Activated naive CD8-positive, alpha-beta T cell (primary cell): ENCODE measurements at regions not wholly inside any gene's neighbourhood (a gene's known extent, or its start where the extent isn't known, plus 50 kb on each side); places are given as distances from the start of the nearest gene placed in this dataset.

Experiments used
- H3K27ac Mint-ChIP-seq: one replicate; pipeline ENCODE4 v1.8.0; 2021; ENCODE audit warnings: mixed read lengths
- H3K27me3 Mint-ChIP-seq: one replicate; pipeline ENCODE4 v1.8.0; 2021; ENCODE audit warnings: mixed read lengths
- H3K36me3 Mint-ChIP-seq: one replicate; pipeline ENCODE4 v1.8.0; 2021; ENCODE audit warnings: mixed read lengths
- H3K4me1 Mint-ChIP-seq: one replicate; pipeline ENCODE4 v1.8.0; 2021; ENCODE audit warnings: low read depth, mixed read lengths
- H3K4me3 Mint-ChIP-seq: one replicate; pipeline ENCODE4 v1.8.0; 2021; ENCODE audit warnings: mild to moderate bottlenecking, mixed read lengths
- H3K9me3 Mint-ChIP-seq: one replicate; pipeline ENCODE4 v1.8.0; 2021; ENCODE audit warnings: low read depth, mixed read lengths

GRCh38 chr20:36097337-36098151 lies 57.0 kb upstream of the EPB41L1 start:
- no peaks in the 10 kb centered on the region for H3K9me3 Mint-ChIP-seq
- H3K27ac Mint-ChIP-seq, result no peak overlapping the region
- H3K4me3 Mint-ChIP-seq, result no peak overlapping the region
- peaks cover 8% of the 10 kb centered on the region for H3K27me3 Mint-ChIP-seq
- H3K4me1 Mint-ChIP-seq, result peaks cover 8% of the 10 kb centered on the region
- H3K36me3 Mint-ChIP-seq, result no peaks in the 10 kb centered on the region

DNA sequence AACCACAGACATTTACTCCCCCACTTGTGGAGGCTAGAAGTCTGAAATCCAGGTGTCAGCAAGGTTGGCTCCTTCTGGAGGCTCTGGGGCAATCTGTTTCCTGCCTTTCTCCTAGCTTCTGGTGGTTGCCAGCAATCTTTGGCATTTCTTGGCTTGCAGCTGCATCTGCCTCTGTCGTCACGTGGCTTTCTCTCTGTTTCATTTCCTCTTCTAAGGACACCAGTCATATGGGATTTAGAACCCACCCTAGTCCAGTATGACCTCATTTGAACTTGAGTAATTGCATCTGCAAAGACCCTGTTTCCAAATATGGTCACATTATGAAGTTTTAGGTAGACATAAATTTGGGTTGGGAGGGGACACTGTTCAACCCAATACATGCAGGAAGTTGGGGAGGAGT lies 56.2 kb upstream of the EPB41L1 start:
- Mint-ChIP-seq H3K4me3 (no peak overlapping the region), H3K27ac (no peak overlapping the region), H3K27me3 (peaks cover 3% of the 10 kb centered on the region), H3K9me3 (no peaks in the 10 kb centered on the region), H3K36me3 (no peaks in the 10 kb centered on the region), H3K4me1 (peaks cover 4% of the 10 kb centered on the region)

DNA sequence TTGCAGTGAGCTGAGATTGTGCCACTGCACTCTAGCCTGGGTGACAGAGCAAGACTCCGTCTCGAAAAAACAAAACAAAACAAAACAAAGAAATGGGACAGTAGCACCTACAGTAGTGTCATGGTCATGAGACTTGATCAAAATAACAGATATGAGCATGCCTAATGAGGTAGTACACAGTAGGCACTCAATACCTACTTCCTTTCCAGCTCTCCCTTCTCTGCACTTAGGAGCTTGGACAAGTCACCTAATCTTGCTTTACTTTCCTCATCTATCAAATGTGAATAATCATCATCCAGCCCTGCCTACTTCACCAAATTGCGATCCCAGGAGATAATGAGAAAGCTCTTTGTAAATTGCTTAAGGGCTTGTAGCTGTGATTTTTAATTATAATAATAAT lies 55.4 kb upstream of the EPB41L1 start:
- no peak overlapping the region for H3K27ac Mint-ChIP-seq

GRCh38 chr20:36101192-36101591 lies 53.3 kb upstream of the EPB41L1 start:
- no peak overlapping the region for H3K4me3 Mint-ChIP-seq
- H3K27me3 Mint-ChIP-seq, result no peaks in the 10 kb centered on the region
- H3K9me3 Mint-ChIP-seq, result no peaks in the 10 kb centered on the region
- H3K4me1 Mint-ChIP-seq, result no peaks in the 10 kb centered on the region
- H3K27ac Mint-ChIP-seq, result no peak overlapping the region
- no peaks in the 10 kb centered on the region for H3K36me3 Mint-ChIP-seq

More for the DNA sequence above, 55.4 kb upstream of the EPB41L1 start:
- peaks cover 1% of the 10 kb centered on the region for H3K4me1 Mint-ChIP-seq
- no peaks in the 10 kb centered on the region for H3K9me3 Mint-ChIP-seq
- no peaks in the 10 kb centered on the region for H3K36me3 Mint-ChIP-seq
- no peak overlapping the region for H3K4me3 Mint-ChIP-seq
- H3K27me3 Mint-ChIP-seq, result peaks cover 1% of the 10 kb centered on the region

DNA sequence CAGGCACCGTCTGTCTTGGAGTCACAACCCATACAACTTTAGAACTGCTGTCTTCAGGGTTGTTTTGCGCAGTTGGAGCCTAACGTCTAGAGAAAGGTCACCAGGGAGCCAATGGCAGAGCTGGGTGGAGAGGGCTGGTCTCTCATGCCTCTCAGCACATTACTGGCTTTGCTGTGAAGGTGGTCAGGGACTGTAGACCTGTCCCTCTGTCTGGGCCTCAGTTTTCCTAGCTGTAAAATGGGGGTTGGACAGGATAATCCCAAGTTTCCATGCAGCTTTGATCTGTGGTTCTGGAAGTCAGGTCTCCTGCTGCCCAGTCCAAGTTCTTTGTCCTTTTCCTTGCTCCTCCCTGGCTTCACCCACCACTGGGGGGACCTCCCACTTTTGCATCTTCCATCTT lies 52.2 kb upstream of the EPB41L1 start:
- no peaks in the 10 kb centered on the region for H3K36me3 Mint-ChIP-seq
- no peaks in the 10 kb centered on the region for H3K9me3 Mint-ChIP-seq
- H3K4me3 Mint-ChIP-seq, result no peak overlapping the region
- no peak overlapping the region for H3K27ac Mint-ChIP-seq
- H3K27me3 Mint-ChIP-seq, result no peaks in the 10 kb centered on the region
- no peaks in the 10 kb centered on the region for H3K4me1 Mint-ChIP-seq

- Mint-ChIP-seq H3K4me1 (no peaks in the 10 kb centered on the region), H3K27me3 (no peaks in the 10 kb centered on the region), H3K9me3 (no peaks in the 10 kb centered on the region), H3K27ac (no peak overlapping the region), H3K36me3 (no peaks in the 10 kb centered on the region), H3K4me3 (no peak overlapping the region)
Observed at GRCh38 chr20:36102809-36103596, 51.5 kb upstream of the EPB41L1 start.

DNA sequence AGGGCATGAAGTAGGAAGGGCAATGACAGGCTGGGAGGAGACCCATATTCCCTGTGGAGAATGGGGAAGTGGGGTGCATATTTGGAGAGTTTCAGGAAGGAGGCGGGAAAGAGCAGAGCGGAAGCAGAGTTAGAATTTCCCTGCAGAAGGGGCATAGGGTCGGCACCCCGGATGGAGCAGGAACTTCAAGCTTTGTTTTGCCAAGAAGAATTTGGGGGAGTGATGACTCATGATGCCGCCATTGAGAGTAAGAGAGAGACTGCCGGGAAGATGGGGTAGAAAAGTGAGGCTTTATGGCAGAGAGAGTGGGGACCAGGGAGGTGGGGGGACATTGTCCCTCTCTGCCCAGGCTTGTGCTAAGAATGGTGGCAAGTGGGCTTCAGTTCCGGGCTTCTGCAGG lies 50.3 kb upstream of the EPB41L1 start:
- Mint-ChIP-seq H3K27me3 (no peaks in the 10 kb centered on the region), H3K9me3 (no peaks in the 10 kb centered on the region), H3K36me3 (no peaks in the 10 kb centered on the region), H3K4me3 (no peak overlapping the region), H3K27ac (no peak overlapping the region), H3K4me1 (no peaks in the 10 kb centered on the region)
